K562 (cell line): ENCODE measurements at regions not wholly inside any gene's neighbourhood (a gene's known extent, or its start where the extent isn't known, plus 50 kb on each side); places are given as distances from the start of the nearest gene placed in this dataset.

Experiments
- ATAC-seq: fragments of 200-7000 bp; cut with Tn5 transposase; 3 replicates; pipeline ENCODE4 v1.9.1; 2020; ENCODE audit warnings: moderate library complexity
- BruUV-seq: library from RNA; stranded (reverse); fragments of 400-500 nt; replicated peaks from 2 replicates; lab custom pipeline; 2021; lab: Mats Ljungman, UMichigan
- CTCF ChIA-PET: fragments of 300-600 bp; formaldehyde crosslinking; extraction: SDS; loops from one replicate; lab custom pipeline; 2021; ENCODE audit warnings: low intra/inter-chr PET ratio; lab: Yijun Ruan, JAX
- POLR2A ChIA-PET: fragments of 300-600, 350-650 bp; sonication (Branson Sonifier 250); formaldehyde crosslinking; extraction: SDS; loops from one replicate; lab custom pipeline; 2021; ENCODE audit warnings: antibody characterized with exemption, inconsistent platforms; lab: Yijun Ruan, JAX
- DNase-seq, 4 experiments: peaks; one replicate each; pipeline versions ENCODE4 v3.0.0 to v3.0.0-alpha.2; 2011 to 2018; ENCODE audit warnings: low spot score in 3 of 4, mixed read lengths in 3 of 4; ENCODE audit errors: extremely low read depth in 1 of 4
- FAIRE-seq: peaks from 2 replicates; lab custom pipeline; 2011; peaks lifted over from hg19 to GRCh38; lab: Jason Lieb, UNC
- H2AFZ ChIP-seq: 2 replicates; pipeline ENCODE4 v1.6.0; 2011; ENCODE audit warnings: low read depth, low read length, control low read depth, inconsistent platforms
- H3K27ac ChIP-seq: fragments of 200-600 bp; 3 replicates; pipeline ENCODE4 v1.8.0; 2011; ENCODE audit warnings: low read depth, mild to moderate bottlenecking, control low read depth, inconsistent platforms, low read length, moderate library complexity, mixed read lengths; ENCODE audit errors: extremely low read depth
- H3K27me3 ChIP-seq, 2 experiments: fragments of 300-600 bp in 1 of 2; 2 replicates in 1 of 2; 3 replicates in 1 of 2; pipeline versions ENCODE4 v1.6.0 to v1.8.0; 2011; ENCODE audit warnings: inconsistent platforms in 2 of 2, low read length in 2 of 2, mild to moderate bottlenecking in 1 of 2, mixed read lengths in 1 of 2, moderate library complexity in 1 of 2; ENCODE audit not compliant: control insufficient read depth in 2 of 2, insufficient read depth in 2 of 2
- H3K36me3 ChIP-seq: fragments of 300-600 bp; 3 replicates; pipeline ENCODE4 v1.8.0; 2011; ENCODE audit warnings: mild to moderate bottlenecking, low read length, inconsistent platforms; ENCODE audit not compliant: control insufficient read depth, insufficient read depth
- H3K4me1 ChIP-seq, 2 experiments: fragments of 200-600 bp in 1 of 2; replicated peaks in 1 of 2; 2 replicates in 1 of 2; 3 replicates in 1 of 2; pipeline versions ENCODE4 v1.5.1 to v1.8.0; 2011; ENCODE audit warnings: inconsistent platforms in 2 of 2, low read length in 2 of 2, mild to moderate bottlenecking in 1 of 2, mixed read lengths in 1 of 2, moderate library complexity in 1 of 2; ENCODE audit not compliant: control insufficient read depth in 2 of 2, insufficient read depth in 2 of 2
- H3K4me2 ChIP-seq: 2 replicates; pipeline ENCODE4 v1.6.1; 2011; ENCODE audit warnings: low read length, control low read depth, inconsistent platforms, mixed read lengths; ENCODE audit not compliant: insufficient read depth
- H3K4me3 ChIP-seq: fragments of 200-600 bp; sonication (generic), shearing (Covaris generic); 2 replicates; pipeline ENCODE4 v1.5.1; 2016; ENCODE audit warnings: control low read depth, inconsistent platforms
- H3K79me2 ChIP-seq: fragments of 200-600 bp; 3 replicates; pipeline ENCODE4 v1.8.0; 2011; ENCODE audit warnings: low read length, inconsistent platforms; ENCODE audit not compliant: control insufficient read depth, insufficient read depth
- H3K9ac ChIP-seq, 2 experiments: 2 replicates each; pipeline versions ENCODE4 v1.6.0 to v1.6.1; 2011; ENCODE audit warnings: low read depth in 2 of 2, low read length in 2 of 2, control low read depth in 1 of 2, inconsistent platforms in 1 of 2, mild to moderate bottlenecking in 1 of 2, mixed read lengths in 1 of 2; ENCODE audit not compliant: insufficient read depth in 1 of 2
- H3K9me1 ChIP-seq: one replicate; pipeline ENCODE4 v1.6.0; 2011; ENCODE audit warnings: inconsistent platforms, mild to moderate bottlenecking, low read length, moderate library complexity; ENCODE audit not compliant: control insufficient read depth, insufficient read depth
- H3K9me3 ChIP-seq: replicated peaks from 2 replicates; pipeline ENCODE4 v1.5.1; 2011; ENCODE audit warnings: low read depth, low read length, inconsistent platforms; ENCODE audit not compliant: control insufficient read depth, insufficient read depth
- H4K20me1 ChIP-seq: replicated peaks from 2 replicates; pipeline ENCODE4 v1.6.1; 2011; ENCODE audit warnings: low read length, inconsistent platforms, mixed read lengths; ENCODE audit not compliant: control insufficient read depth, insufficient read depth
- ARNT ChIP-seq, 2 experiments: fragments of 450-650 bp; IDR thresholded peaks; 2 replicates each; pipeline ENCODE4 v1.6.1; 2016; ENCODE audit warnings: mild to moderate bottlenecking in 1 of 2
- DNMT1 ChIP-seq: fragments of 450-650 bp; IDR thresholded peaks from 2 replicates; pipeline ENCODE4 v1.6.1; 2016; ENCODE audit warnings: antibody characterized with exemption, mild to moderate bottlenecking
- ETS2 ChIP-seq: IDR thresholded peaks from 2 replicates; pipeline ENCODE4 v1.6.1; 2016; ENCODE audit warnings: borderline replicate concordance, missing genetic modification characterization, mild to moderate bottlenecking, moderate library complexity, missing compliant biosample characterization; ENCODE audit not compliant: poor library complexity, severe bottlenecking
- KAT7 ChIP-seq: sonication (generic); formaldehyde crosslinking; IDR thresholded peaks from 2 replicates; pipeline ENCODE4 v1.8.0; 2022; ENCODE audit warnings: missing genetic modification reagents, mild to moderate bottlenecking, borderline replicate concordance
- KLF16 ChIP-seq: IDR thresholded peaks from 2 replicates; pipeline ENCODE4 v1.6.1; 2016; ENCODE audit warnings: antibody characterized with exemption
- NELFE ChIP-seq: IDR thresholded peaks from 2 replicates; pipeline ENCODE4 v1.6.1; 2011; ENCODE audit warnings: mild to moderate bottlenecking; ENCODE audit not compliant: insufficient read depth, insufficient read length
- PHF8 ChIP-seq: fragments of 200-600 bp; sonication (generic); IDR thresholded peaks from 2 replicates; pipeline ENCODE4 v1.6.1; 2012; ENCODE audit warnings: mixed run types, mild to moderate bottlenecking, inconsistent platforms, low read length, moderate library complexity, borderline replicate concordance
- PRPF4 ChIP-seq: fragments of 200-400 bp; formaldehyde crosslinking; IDR thresholded peaks from one replicate; pipeline ENCODE4 v1.6.1; 2017; ENCODE audit warnings: low read length, low read depth, mild to moderate bottlenecking; ENCODE audit not compliant: insufficient read depth, poor library complexity, severe bottlenecking
- RBM22 ChIP-seq: fragments of 200-400 bp; formaldehyde crosslinking; IDR thresholded peaks from 2 replicates; pipeline ENCODE4 v1.6.1; 2018; ENCODE audit warnings: low read length, low read depth; ENCODE audit not compliant: poor library complexity, severe bottlenecking
- RBM39 ChIP-seq: fragments of 200-400 bp; formaldehyde crosslinking; optimal IDR thresholded peaks from 2 replicates; pipeline ENCODE3; 2018; ENCODE audit warnings: low read depth, low read length
- SAFB2 ChIP-seq: fragments of 200-400 bp; formaldehyde crosslinking; IDR thresholded peaks from 2 replicates; pipeline ENCODE4 v1.6.1; 2018; ENCODE audit warnings: borderline replicate concordance, low read length, low read depth, moderate library complexity; ENCODE audit not compliant: severe bottlenecking
- SETDB1 ChIP-seq: IDR thresholded peaks from one replicate; pipeline ENCODE4 v1.6.1; 2012; ENCODE audit warnings: low read length, control low read depth, inconsistent platforms
- TEAD2 ChIP-seq: fragments of 450-650 bp; IDR thresholded peaks from 2 replicates; pipeline ENCODE4 v1.6.1; 2016; ENCODE audit warnings: missing genetic modification characterization, control low read depth, missing compliant biosample characterization
- TGIF2 ChIP-seq: sonication (generic); formaldehyde crosslinking; IDR thresholded peaks from 2 replicates; pipeline ENCODE4 v1.8.1; 2022; ENCODE audit warnings: mild to moderate bottlenecking, missing genetic modification reagents, moderate library complexity
- ZNF76 ChIP-seq: fragments of 250-450 bp; sonication (Bioruptor Pico); IDR thresholded peaks from 2 replicates; pipeline ENCODE4 v1.4.0; 2020; ENCODE audit warnings: mild to moderate bottlenecking, moderate library complexity, borderline replicate concordance
- WGBS: fragments of 100-300 bp; shearing (Covaris generic); methylation state at CpG from one replicate; pipeline ENCODE4 v1.1.6; 2016; ENCODE audit warnings: low coverage, mixed read lengths; ENCODE audit not compliant: insufficient coverage; ENCODE audit errors: missing lambda C conversion rate; 5-methylcytosine and 5-hydroxymethylcytosine counted together
- in situ Hi-C: fragments of 300-500 bp; cut with MboI; formaldehyde crosslinking; loops from 4 replicates; pipeline ENCODE4 v1.15.0; 2018; ENCODE audit warnings: inconsistent platforms, mixed read lengths
- intact Hi-C: fragments of 100-400 bp; cut with micrococcal nuclease; formaldehyde crosslinking; loops from 2 replicates; pipeline ENCODE4 v1.14.2; 2022
- TF ChIP-seq, protein P1 (sequence below): fragments of 450-650 bp; IDR thresholded peaks from 2 replicates; pipeline ENCODE4 v1.6.1; 2016; ENCODE audit warnings: antibody characterized with exemption
- TF ChIP-seq, protein P2 (sequence below): fragments of 250-450 bp; sonication (Bioruptor Pico); IDR thresholded peaks from 2 replicates; pipeline ENCODE4 v1.5.0; 2021

DNA sequence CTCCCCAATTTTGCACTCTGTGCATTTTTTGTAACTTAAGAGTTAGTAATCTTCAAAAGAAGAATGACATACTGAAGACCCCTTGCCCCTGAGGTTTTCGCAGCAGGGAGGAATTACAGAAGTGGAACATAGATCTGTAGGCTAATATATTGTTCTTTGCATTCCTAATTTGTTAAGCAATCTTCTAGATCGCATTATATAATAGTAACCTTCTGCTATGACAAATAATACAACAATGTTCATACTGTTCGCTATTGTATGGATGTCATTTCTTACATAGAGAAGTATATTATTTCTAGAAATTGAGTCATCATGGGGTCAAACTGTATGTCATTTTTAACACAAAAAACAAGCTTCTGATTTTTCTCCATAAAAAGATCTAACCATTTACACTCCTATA lies 95.8 kb upstream of the TGFBR2 start:
- TF ChIP-seq PHF8 = no peak
- TF ChIP-seq TGIF2 = no peak
- no peak for TF ChIP-seq SETDB1
- no peak for TF ChIP-seq ARNT (IDR thresholded peaks at IDR 0.05)
- no peak for TF ChIP-seq ETS2 (tag)
- no peak for TF ChIP-seq RBM22
- TF ChIP-seq RBM39 = no peak
- no peak for TF ChIP-seq PRPF4
- TF ChIP-seq TEAD2 (tag) = no peak
- TF ChIP-seq, protein P1, sequence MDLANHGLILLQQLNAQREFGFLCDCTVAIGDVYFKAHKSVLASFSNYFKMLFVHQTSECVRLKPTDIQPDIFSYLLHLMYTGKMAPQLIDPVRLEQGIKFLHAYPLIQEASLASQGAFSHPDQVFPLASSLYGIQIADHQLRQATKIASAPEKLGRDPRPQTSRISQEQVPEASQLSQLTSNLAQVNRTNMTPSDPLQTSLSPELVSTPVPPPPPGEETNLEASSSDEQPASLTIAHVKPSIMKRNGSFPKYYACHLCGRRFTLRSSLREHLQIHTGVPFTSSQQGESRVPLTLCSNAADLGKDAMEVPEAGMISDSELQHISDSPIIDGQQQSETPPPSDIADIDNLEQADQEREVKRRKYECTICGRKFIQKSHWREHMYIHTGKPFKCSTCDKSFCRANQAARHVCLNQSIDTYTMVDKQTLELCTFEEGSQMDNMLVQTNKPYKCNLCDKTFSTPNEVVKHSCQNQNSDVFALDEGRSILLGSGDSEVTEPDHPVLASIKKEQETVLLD = no peak
- TF ChIP-seq KLF16 = no peak
- TF ChIP-seq KAT7 (CRISPR knock-in tag) = no peak
- TF ChIP-seq SAFB2 = no peak
- no peak for TF ChIP-seq NELFE
- TF ChIP-seq DNMT1 = no peak
- TF ChIP-seq, protein P2, sequence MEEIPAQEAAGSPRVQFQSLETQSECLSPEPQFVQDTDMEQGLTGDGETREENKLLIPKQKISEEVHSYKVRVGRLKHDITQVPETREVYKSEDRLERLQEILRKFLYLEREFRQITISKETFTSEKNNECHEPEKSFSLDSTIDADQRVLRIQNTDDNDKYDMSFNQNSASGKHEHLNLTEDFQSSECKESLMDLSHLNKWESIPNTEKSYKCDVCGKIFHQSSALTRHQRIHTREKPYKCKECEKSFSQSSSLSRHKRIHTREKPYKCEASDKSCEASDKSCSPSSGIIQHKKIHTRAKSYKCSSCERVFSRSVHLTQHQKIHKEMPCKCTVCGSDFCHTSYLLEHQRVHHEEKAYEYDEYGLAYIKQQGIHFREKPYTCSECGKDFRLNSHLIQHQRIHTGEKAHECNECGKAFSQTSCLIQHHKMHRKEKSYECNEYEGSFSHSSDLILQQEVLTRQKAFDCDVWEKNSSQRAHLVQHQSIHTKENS (CRISPR knock-in tag) = no peak
- no peak for TF ChIP-seq ZNF76 (CRISPR knock-in tag)
- intact Hi-C loops = no loop called here
- no peak overlapping the region for H3K4me2 ChIP-seq
- ChIA-PET CTCF (no interaction called here), POLR2A (no interaction called here)
- DNase-seq (no peak), ATAC-seq (no peak), FAIRE-seq (no peak)
- H3K79me2 ChIP-seq = no peaks in the 10 kb centered on the region
- WGBS = 3% methylated on average over 3 of the region's 3 CpGs
- H3K9ac ChIP-seq = no peak overlapping the region
- no peaks in the 10 kb centered on the region for H3K9me1 ChIP-seq
- no TSS peak for BruUV-seq
- no peak overlapping the region for H2AFZ ChIP-seq
- H3K27ac ChIP-seq = no peak overlapping the region
- no peaks in the 10 kb centered on the region for H3K27me3 ChIP-seq
- in situ Hi-C loops = no loop called here
- no peak overlapping the region for H3K4me3 ChIP-seq
- H3K9me3 ChIP-seq = no peaks in the 10 kb centered on the region
- H3K36me3 ChIP-seq = no peaks in the 10 kb centered on the region
- no peaks in the 10 kb centered on the region for H4K20me1 ChIP-seq
- no peaks in the 10 kb centered on the region for H3K4me1 ChIP-seq
